Calu3 (cell line): ENCODE measurements at regions not wholly inside any gene's neighbourhood (a gene's known extent, or its start where the extent isn't known, plus 50 kb on each side); places are given as distances from the start of the nearest gene placed in this dataset.

ENCODE experiments used
- BruUV-seq: library from RNA; stranded (reverse); fragments of 400-500 nt; replicated peaks from 2 replicates; lab custom pipeline; 2021; lab: Mats Ljungman, UMichigan
- CTCF ChIA-PET: fragments of 300-600 bp; sonication (Branson Sonifier 250); formaldehyde crosslinking; loops from one replicate; lab custom pipeline; 2022; ENCODE audit warnings: antibody characterized with exemption; lab: Charles Lee
- DNase-seq: peaks from one replicate; pipeline ENCODE4 v3.0.0; 2022
- H3K27ac Mint-ChIP-seq: one replicate; pipeline ENCODE4 v1.8.0; 2022; ENCODE audit warnings: mixed read lengths; ENCODE audit not compliant: unreplicated experiment
- H3K27me3 Mint-ChIP-seq: one replicate; pipeline ENCODE4 v1.8.0; 2022; ENCODE audit warnings: mixed read lengths; ENCODE audit not compliant: unreplicated experiment
- H3K36me3 Mint-ChIP-seq: one replicate; pipeline ENCODE4 v1.8.0; 2022; ENCODE audit warnings: mild to moderate bottlenecking, moderate library complexity, mixed read lengths; ENCODE audit not compliant: insufficient read depth, unreplicated experiment
- H3K4me1 Mint-ChIP-seq: one replicate; pipeline ENCODE4 v1.8.0; 2022; ENCODE audit warnings: mild to moderate bottlenecking, low read depth, mixed read lengths; ENCODE audit not compliant: unreplicated experiment
- H3K4me3 Mint-ChIP-seq: one replicate; pipeline ENCODE4 v1.8.0; 2022; ENCODE audit warnings: mild to moderate bottlenecking, low read depth, moderate library complexity, mixed read lengths; ENCODE audit not compliant: unreplicated experiment
- H3K9me3 Mint-ChIP-seq: one replicate; pipeline ENCODE4 v1.8.0; 2022; ENCODE audit warnings: low read depth, mixed read lengths; ENCODE audit not compliant: unreplicated experiment
- CTCF ChIP-seq: fragments of 200-600 bp; IDR thresholded peaks from one replicate; pipeline ENCODE4 v1.8.0; 2022; ENCODE audit warnings: antibody characterized with exemption; ENCODE audit not compliant: unreplicated experiment
- intact Hi-C: fragments of 100-400 bp; cut with micrococcal nuclease; formaldehyde crosslinking; loops from one replicate; pipeline ENCODE4 v1.10.0; 2022; ENCODE audit not compliant: unreplicated experiment

- Mint-ChIP-seq H3K36me3 (no peaks in the 10 kb centered on the region), H3K9me3 (peaks cover 11% of the 10 kb centered on the region), H3K27me3 (no peaks in the 10 kb centered on the region), H3K27ac (no peak overlapping the region), H3K4me1 (no peaks in the 10 kb centered on the region), H3K4me3 (no peak overlapping the region)
- TF ChIP-seq CTCF: no peak
- no TSS peak for BruUV-seq
- CTCF ChIA-PET: no interaction called here
- intact Hi-C loops: no loop called here
- DNase-seq: no peak
These were observed 445.9 kb upstream of the ZNF717 start for GRCh38 chr3:76231258-76231657.

- Mint-ChIP-seq H3K27ac (no peak overlapping the region), H3K4me3 (no peak overlapping the region), H3K36me3 (no peaks in the 10 kb centered on the region), H3K27me3 (no peaks in the 10 kb centered on the region), H3K4me1 (no peaks in the 10 kb centered on the region), H3K9me3 (peaks cover 4% of the 10 kb centered on the region)
- BruUV-seq: no TSS peak
- TF ChIP-seq CTCF: no peak
- CTCF ChIA-PET: no interaction called here
- DNase-seq: no peak
- intact Hi-C loops: no loop called here
These were observed 457.8 kb upstream of the ZNF717 start for GRCh38 chr3:76242886-76243753.

- H3K36me3 Mint-ChIP-seq: no peaks in the 10 kb centered on the region
- intact Hi-C loops: no loop called here
- no peak overlapping the region for H3K4me3 Mint-ChIP-seq
- BruUV-seq: no TSS peak
- H3K27ac Mint-ChIP-seq: no peak overlapping the region
- no peak for DNase-seq
- CTCF ChIA-PET: no interaction called here
- H3K9me3 Mint-ChIP-seq: no peaks in the 10 kb centered on the region
- no peaks in the 10 kb centered on the region for H3K27me3 Mint-ChIP-seq
- TF ChIP-seq CTCF: no peak
- H3K4me1 Mint-ChIP-seq: no peaks in the 10 kb centered on the region
These were observed 459.7 kb upstream of the ZNF717 start for GRCh38 chr3:76245073-76245472.

- no peak for DNase-seq
- intact Hi-C loops: no loop called here
- no peak overlapping the region for H3K4me3 Mint-ChIP-seq
- no peaks in the 10 kb centered on the region for H3K9me3 Mint-ChIP-seq
- TF ChIP-seq CTCF: no peak
- H3K36me3 Mint-ChIP-seq: no peaks in the 10 kb centered on the region
- H3K27me3 Mint-ChIP-seq: no peaks in the 10 kb centered on the region
- CTCF ChIA-PET: no interaction called here
- no peak overlapping the region for H3K27ac Mint-ChIP-seq
- BruUV-seq: no TSS peak
- H3K4me1 Mint-ChIP-seq: no peaks in the 10 kb centered on the region
These were observed 460.3 kb upstream of the ZNF717 start for GRCh38 chr3:76245622-76246021.
